ENCODE measurements at regions not wholly inside any gene's neighbourhood (a gene's known extent, or its start where the extent isn't known, plus 50 kb on each side); places are given as distances from the start of the nearest gene placed in this dataset.
"Not testable (repeated sequence)": the region's sequence is repeated elsewhere in the genome, so short reads cannot be mapped to it uniquely, and the experiment has no call there.

GRCh38 chr11:92596596-92597317 is 372.1 kb downstream of the FAT3 start:
- no peak for DNase-seq (ENCODE audit: low read depth)

DNA sequence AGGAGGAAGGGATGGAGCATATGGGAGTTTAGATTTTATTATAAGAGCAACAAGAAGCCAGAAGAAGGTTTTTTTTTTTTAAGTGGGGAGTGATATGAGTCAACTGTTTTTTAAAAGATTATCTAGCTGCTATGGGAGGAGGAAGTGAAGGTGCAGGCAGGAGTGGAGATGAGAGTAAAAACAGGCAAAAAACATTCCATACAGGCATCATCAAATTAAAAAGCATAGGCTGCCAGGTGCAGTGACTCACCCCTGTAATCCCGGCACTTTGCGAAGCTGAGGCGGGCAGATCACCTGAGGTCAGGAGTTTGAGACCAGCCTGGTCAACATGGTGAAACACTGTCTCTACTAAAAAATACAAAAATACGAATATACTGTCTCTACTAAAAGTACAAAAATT is 368.4 kb upstream of the MTNR1B start:
- no peak for DNase-seq (ENCODE audit: low read depth)

- no peak for DNase-seq (ENCODE audit: low read depth)
Observed at GRCh38 chr11:92605667-92606066, 363.8 kb upstream of the MTNR1B start.

- no peak for DNase-seq (ENCODE audit: low read depth)
Observed at GRCh38 chr11:92607969-92608722, 361.3 kb upstream of the MTNR1B start.

DNA sequence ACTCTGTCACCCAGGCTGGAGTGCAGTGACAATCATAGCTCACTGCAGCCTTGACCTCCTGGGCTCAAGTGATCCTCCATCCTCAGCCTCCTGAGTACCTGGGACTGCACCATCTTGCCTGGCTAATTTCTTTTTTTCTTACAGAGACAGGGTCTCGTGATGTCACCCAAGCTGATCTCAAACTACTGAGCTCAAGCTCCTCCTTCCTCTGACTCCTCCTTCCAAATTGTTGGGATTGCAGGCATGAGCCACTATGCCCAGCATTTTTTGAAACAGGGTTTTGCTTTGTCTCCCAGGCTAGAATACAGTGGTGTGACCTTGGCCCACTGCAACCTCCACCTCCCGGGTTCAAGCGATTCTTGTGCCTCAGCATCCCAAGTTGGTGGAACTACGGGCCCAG is 358.3 kb upstream of the MTNR1B start:
- no peak for DNase-seq (ENCODE audit: low read depth)

GRCh38 chr11:92618020-92618419 is 351.4 kb upstream of the MTNR1B start:
- DNase-seq (ENCODE audit: low read depth), result not testable (repeated sequence)

- DNase-seq (ENCODE audit: low read depth), result no peak
Observed at GRCh38 chr11:92623055-92623454, 346.4 kb upstream of the MTNR1B start.

- no peak for DNase-seq (ENCODE audit: low read depth)
Observed at GRCh38 chr11:92625894-92626293, 343.6 kb upstream of the MTNR1B start.

DNA sequence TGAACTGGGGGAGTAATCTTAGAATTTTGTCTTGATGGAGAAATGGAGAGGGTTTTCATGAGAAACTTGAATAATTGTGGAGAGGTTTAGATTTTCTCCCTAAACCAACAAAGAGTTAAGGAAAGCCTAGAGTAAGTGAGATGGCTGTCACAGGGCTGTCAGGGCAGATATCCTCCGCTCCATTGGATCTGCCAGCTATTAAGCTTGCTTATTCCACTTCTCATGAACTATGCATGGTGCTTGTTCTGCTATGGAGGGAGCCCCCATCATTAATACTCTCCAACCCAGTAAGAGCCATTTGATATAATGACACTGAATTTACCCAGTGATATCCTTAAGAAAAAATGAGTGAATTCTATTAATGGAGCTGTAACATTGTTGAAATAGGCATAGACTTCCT is 342.8 kb upstream of the MTNR1B start:
- DNase-seq (ENCODE audit: low read depth), result no peak

DNA sequence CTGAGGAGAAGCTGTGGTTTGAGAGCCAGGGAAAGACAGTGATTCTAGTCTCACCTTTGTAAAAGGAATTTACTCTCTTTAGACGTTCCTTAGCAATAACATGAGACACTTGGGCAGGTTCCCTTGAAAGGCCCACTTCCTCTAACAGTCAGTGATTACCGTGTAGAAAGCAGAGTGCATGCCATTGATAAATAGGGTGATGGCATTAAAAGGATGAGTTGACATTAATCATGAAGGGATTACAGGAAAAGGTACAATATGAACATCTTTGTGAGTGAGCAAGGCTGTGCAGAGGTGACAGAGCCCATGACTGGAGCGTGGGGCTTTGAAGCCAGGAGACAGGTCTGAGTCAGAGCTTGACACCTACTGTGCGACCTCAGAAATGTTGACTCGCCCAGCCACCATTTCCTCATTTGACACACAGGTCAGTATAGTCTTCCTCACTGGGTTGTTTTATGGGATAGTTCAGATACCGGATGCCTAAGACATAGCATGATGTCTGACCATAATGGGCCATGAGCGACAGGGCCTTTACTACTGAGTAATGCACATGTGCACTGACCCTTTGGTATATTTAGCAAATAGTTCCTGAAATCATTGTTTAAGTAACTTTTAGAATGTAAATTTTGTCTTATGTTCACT is 341.7 kb upstream of the MTNR1B start:
- no peak for DNase-seq (ENCODE audit: low read depth)

DNA sequence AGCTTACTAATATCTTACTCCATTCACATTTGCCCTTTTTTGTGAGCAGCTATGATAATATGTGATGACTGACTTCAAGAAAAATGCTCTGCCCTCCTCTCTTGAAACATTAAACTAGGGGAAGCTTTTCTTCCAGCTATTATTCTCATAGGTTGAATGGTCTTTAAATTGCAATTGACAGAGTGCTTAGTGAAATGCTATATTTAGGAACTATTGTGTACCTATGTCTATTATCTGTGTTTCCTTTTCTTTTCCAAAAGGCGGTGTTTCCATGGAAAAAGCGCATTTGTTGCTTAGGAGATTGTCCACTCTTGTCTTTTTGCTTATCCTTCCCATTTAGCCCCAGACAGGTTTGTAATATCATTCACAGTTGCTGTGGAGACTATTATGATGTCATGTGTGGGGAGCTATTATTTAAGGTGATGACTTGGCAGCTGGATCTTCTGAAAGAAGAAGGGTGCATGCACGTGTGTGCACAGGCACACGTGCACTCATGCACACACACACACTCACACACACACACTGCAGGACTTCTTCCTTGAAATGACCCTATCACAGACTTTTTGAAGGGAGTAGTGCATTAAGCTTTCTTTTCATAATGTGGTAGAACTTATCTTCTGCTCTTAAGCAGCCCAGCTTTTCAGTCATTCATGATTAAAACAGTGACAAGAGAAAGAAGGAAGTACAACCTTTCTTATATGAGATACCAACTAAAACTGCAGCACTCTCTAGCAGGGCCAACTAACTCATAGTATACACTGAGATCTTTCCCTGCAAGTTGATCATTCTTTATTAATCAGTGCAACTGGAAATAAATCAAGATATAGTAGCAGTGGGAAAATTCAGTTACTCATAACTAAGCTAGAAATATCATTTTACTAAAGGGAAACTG is 340.8 kb upstream of the MTNR1B start:
- DNase-seq (ENCODE audit: low read depth), result no peak

- DNase-seq (ENCODE audit: low read depth), result no peak
Observed at GRCh38 chr11:92632495-92632894, 337.0 kb upstream of the MTNR1B start.

DNA sequence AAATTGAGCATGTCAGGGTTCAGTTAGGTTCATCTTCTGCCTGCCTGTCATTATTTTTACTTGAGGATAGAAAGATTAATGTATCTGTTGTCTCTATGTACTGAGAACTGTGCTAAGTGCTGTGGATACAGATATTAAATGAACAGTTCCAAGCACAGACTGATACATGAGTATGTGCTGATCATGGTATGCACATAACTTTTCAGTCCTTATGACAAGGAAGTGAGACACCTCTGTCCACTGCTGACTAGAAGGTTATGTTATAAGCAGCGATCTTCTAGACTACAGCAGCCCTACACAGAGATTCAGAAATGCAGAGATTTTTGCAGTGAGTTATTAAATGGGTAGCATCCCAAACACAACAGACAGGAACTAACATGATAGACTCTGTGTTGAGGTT is 335.6 kb upstream of the MTNR1B start:
- DNase-seq (ENCODE audit: low read depth), result no peak

DNA sequence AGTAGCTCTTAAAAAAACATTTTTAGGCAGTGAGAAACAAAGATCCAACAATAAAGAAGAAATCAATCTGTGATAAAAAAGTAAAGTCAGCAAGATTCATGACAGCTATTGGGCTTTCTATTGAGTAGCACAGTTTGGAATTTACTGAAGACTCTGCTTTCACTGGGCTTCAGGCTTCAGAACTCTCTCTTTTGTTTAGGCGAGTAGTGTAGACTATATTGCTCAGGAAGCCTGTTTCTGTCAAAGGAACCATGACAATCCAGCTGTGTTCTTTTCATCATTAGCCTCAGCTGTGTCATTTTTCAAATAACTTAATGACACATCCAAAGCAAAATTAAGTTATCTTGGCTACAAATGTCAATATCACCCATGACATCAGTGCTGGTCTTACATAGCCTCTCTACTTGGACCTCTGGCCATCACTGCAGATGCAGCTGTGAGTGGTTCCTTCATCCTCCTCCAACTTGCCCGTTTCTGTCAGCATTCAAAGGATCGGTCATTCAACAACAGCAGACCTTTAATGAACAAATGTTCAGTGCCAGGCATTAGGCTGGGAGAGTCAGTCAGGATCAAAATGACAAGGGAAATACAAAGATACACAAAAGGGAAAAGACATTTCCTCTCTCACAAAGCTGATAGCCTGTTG is 332.8 kb upstream of the MTNR1B start:
- no peak for DNase-seq (ENCODE audit: low read depth)

DNA sequence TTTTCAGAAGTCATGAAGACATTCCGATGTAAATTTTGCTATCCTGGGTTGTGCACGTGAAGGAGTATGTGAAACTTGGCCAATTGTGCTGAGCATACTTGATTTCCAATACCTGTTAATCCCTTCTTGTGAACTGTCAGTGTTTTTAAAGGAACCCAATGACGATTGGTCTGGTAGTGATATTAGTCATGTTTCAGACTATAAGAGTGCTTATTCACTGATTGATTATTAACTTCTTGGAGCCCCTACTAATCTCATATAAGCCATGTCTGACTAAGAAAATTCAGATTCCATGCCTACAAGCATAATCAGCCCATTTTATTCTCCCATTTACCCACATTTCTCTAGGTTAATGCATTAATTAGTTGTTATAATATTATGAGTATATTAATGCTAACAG is 330.8 kb upstream of the MTNR1B start:
- no peak for DNase-seq (ENCODE audit: low read depth)

DNA sequence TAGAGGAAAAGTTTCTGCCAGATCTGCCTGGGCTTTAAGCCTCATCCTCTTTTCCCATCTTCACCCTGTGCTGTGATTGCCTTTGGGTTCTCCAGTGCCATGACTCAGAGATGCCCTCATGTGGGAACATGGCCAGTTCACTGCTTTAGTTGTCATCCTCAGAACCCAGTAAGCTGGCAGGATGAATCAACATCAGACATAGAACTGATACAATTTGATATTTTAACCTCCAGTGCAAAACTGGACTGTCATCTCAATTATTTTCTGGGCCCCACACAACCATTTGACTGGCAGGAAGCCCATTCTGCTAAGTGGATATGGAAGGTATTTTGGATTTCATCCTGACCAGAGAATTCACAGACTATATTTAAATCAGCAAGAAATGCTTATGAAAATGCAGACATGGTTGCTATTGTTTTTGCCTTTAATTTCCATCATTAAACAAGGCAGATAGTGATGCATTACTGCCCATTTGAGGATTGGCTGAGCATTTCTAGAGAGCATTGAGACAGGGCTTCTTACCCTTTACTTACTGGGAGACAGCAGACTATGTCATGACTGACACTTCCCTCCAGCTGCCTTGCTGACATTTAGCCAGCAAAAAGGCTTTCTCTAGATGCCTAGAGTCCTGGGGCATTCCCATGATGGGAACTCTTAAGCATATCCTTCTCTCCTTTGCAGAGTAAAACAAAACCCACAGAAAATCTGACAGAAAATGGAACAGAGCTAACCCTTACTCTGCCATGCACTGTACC is 327.1 kb upstream of the MTNR1B start:
- DNase-seq (ENCODE audit: low read depth), result no peak

GRCh38 chr11:92643827-92644226 is 325.6 kb upstream of the MTNR1B start:
- no peak for DNase-seq (ENCODE audit: low read depth)

DNA sequence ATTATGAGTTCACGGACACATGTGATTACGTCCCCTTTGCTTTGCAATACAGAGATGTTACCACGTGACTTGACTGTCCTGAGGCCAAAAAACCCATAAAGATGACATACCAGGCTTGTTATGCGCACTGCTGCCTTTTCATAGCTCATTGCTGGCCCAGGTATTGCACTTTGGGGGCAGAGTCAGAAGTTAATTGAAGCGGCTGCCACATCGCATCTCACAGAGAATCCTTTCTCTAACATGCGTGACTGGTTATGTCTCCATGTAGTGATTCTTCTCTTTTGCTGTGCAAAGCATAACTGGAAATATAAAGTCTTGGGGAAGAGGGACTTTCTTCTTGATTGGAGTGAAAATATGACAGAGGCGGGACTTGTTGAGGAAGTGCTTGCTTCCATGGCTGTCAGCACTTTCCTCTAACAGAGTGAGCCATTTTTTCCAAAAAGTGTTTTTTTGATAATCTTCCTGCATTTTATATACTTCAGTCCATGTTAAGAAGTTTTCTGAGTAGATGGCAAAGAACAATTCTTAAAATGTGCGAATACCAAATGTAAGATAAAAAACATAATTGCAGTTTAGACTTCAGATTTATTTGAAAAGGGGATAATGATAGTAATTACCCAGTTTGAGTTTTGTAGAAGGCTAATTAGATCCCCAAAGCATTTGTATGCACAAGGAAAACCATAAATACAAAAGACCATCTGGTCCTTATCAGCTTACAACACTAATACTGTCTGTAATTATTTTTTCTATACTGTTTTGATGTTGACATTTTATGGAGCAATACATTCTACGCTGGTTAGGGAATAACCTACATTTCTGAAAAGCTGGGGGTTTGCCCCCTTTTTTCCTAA is 324.6 kb upstream of the MTNR1B start:
- no peak for DNase-seq (ENCODE audit: low read depth)

- DNase-seq (ENCODE audit: low read depth), result no peak
Observed at GRCh38 chr11:92651159-92651558, 318.3 kb upstream of the MTNR1B start.

All from myocyte (in vitro differentiated cells).